SU-DHL-6 (cell line): ENCODE measurements at regions not wholly inside any gene's neighbourhood (a gene's known extent, or its start where the extent isn't known, plus 50 kb on each side); places are given as distances from the start of the nearest gene placed in this dataset.

Source experiments
- EZH2phosphoT487 ChIP-seq: fragments of 200-600 bp; sonication (generic), shearing (Covaris generic); conservative IDR thresholded peaks from 2 replicates; pipeline ENCODE4 v1.6.1; 2018; ENCODE audit warnings: mild to moderate bottlenecking, antibody characterized with exemption, low read length, moderate library complexity, mixed read lengths
- TF ChIP-seq, protein P1 (sequence below): fragments of 200-600 bp; sonication (generic); IDR thresholded peaks from one replicate; pipeline ENCODE4 v1.5.1; 2017; ENCODE audit warnings: antibody characterized with exemption, mild to moderate bottlenecking, low read length, moderate library complexity; ENCODE audit not compliant: insufficient read depth, poor library complexity, severe bottlenecking

DNA sequence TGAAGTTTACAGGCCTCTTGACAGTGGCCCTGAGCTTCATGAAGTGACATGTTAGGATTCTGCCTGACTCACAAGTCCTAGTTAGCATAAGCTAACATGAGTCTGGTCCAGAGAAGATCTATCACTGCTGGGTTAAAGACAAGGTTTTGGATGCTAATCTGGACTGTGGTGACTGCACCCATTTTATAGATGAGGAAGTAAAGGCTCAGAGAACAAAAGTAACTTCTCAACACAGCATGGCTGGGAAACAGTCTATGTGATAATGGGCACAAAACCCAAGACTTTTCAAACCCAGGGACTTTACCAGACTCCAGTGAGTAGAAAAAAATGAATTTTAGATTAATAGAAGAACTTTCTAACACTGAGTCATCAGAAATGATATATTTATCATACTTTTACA lies 236.8 kb upstream of the IRX5 start:
- TF ChIP-seq, protein P1, sequence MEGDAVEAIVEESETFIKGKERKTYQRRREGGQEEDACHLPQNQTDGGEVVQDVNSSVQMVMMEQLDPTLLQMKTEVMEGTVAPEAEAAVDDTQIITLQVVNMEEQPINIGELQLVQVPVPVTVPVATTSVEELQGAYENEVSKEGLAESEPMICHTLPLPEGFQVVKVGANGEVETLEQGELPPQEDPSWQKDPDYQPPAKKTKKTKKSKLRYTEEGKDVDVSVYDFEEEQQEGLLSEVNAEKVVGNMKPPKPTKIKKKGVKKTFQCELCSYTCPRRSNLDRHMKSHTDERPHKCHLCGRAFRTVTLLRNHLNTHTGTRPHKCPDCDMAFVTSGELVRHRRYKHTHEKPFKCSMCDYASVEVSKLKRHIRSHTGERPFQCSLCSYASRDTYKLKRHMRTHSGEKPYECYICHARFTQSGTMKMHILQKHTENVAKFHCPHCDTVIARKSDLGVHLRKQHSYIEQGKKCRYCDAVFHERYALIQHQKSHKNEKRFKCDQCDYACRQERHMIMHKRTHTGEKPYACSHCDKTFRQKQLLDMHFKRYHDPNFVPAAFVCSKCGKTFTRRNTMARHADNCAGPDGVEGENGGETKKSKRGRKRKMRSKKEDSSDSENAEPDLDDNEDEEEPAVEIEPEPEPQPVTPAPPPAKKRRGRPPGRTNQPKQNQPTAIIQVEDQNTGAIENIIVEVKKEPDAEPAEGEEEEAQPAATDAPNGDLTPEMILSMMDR = no peak
- TF ChIP-seq EZH2phosphoT487 = no peak
